Liver (tissue), 8 donors: ENCODE measurements at regions not wholly inside any gene's neighbourhood (a gene's known extent, or its start where the extent isn't known, plus 50 kb on each side); places are given as distances from the start of the nearest gene placed in this dataset.

ENCODE experiments used
- DNase-seq: peaks from one replicate; pipeline ENCODE4 v3.0.0-alpha.2; 2017; ENCODE audit warnings: low spot score
- H3K27ac ChIP-seq, 2 donors: one replicate each; pipeline ENCODE4 v1.7.0; 2013; ENCODE audit warnings: inconsistent platforms in 2 of 2, low read length in 2 of 2, control low read depth in 1 of 2, low read depth in 1 of 2, mild to moderate bottlenecking in 1 of 2
- H3K27me3 ChIP-seq, 4 donors: one replicate each; pipeline versions ENCODE4 v1.6.1 to v1.7.0; 2013; ENCODE audit warnings: low read length in 3 of 4, inconsistent platforms in 1 of 4, mild to moderate bottlenecking in 1 of 4, moderate library complexity in 1 of 4; ENCODE audit not compliant: control insufficient read depth in 4 of 4, insufficient read depth in 4 of 4
- H3K36me3 ChIP-seq, 4 donors: one replicate each; pipeline versions ENCODE4 v1.6.1 to v1.7.0; 2013; ENCODE audit warnings: low read length in 3 of 4, mild to moderate bottlenecking in 3 of 4, low read depth in 1 of 4, moderate library complexity in 1 of 4; ENCODE audit not compliant: control insufficient read depth in 4 of 4, insufficient read depth in 3 of 4
- H3K4me1 ChIP-seq, 4 donors: one replicate each; pipeline versions ENCODE4 v1.6.1 to v1.7.0; 2013; ENCODE audit warnings: low read length in 3 of 4, mild to moderate bottlenecking in 3 of 4, moderate library complexity in 1 of 4; ENCODE audit not compliant: control insufficient read depth in 4 of 4, insufficient read depth in 4 of 4
- H3K4me3 ChIP-seq, 3 donors: one replicate each; pipeline versions ENCODE4 v1.6.1 to v1.7.0; 2013; ENCODE audit warnings: low read length in 3 of 3, control low read depth in 1 of 3, low read depth in 1 of 3, mild to moderate bottlenecking in 1 of 3
- H3K9ac ChIP-seq, 2 donors: one replicate each; pipeline ENCODE4 v1.7.0; 2013; ENCODE audit warnings: low read length in 2 of 2, mild to moderate bottlenecking in 2 of 2, moderate library complexity in 2 of 2, control low read depth in 1 of 2, low read depth in 1 of 2
- H3K9me3 ChIP-seq, 4 donors: one replicate each; pipeline versions ENCODE4 v1.6.1 to v1.7.0; 2013; ENCODE audit warnings: low read length in 3 of 4; ENCODE audit not compliant: control insufficient read depth in 4 of 4
- EGR1 ChIP-seq, 2 donors: IDR thresholded peaks; 2 replicates each; pipeline ENCODE4 v1.6.1; 2016 to 2018; ENCODE audit warnings: antibody characterized with exemption in 2 of 2, low read depth in 2 of 2
- FOXA1 ChIP-seq: IDR thresholded peaks from 2 replicates; pipeline ENCODE4 v1.6.1; 2016; ENCODE audit warnings: antibody characterized with exemption
- GABPA ChIP-seq, 2 donors: IDR thresholded peaks in 1 of 2; conservative IDR thresholded peaks in 1 of 2; 2 replicates each; pipeline ENCODE4 v1.6.1; 2016; ENCODE audit warnings: antibody characterized with exemption in 2 of 2, mild to moderate bottlenecking in 1 of 2, moderate library complexity in 1 of 2
- HNF4A ChIP-seq, 2 donors: conservative IDR thresholded peaks; 2 replicates each; pipeline ENCODE4 v1.6.1; 2016; ENCODE audit warnings: antibody characterized with exemption in 2 of 2, mild to moderate bottlenecking in 2 of 2
- HNF4G ChIP-seq: IDR thresholded peaks from 2 replicates; pipeline ENCODE4 v1.6.1; 2016; ENCODE audit warnings: antibody characterized with exemption
- RAD21 ChIP-seq, 2 donors: IDR thresholded peaks; 2 replicates each; pipeline ENCODE4 v1.6.1; 2016; ENCODE audit warnings: antibody characterized with exemption in 2 of 2, mild to moderate bottlenecking in 2 of 2
- WGBS: extraction: QIAGEN DNeasy Blood & Tissue Kit; methylation state at CpG from one replicate; pipeline ENCODE4 v1.1.7; 2013; 5-methylcytosine and 5-hydroxymethylcytosine counted together
- TF ChIP-seq, protein P1 (sequence below): IDR thresholded peaks from 2 replicates; pipeline ENCODE4 v1.6.1; 2016; ENCODE audit warnings: antibody characterized with exemption
- TF ChIP-seq, protein P2 (sequence below): fragments of 150-350 bp; IDR thresholded peaks from 2 replicates; pipeline ENCODE4 v1.5.1; 2017; ENCODE audit warnings: improper control_type of control experiment, low read depth, low read length; ENCODE audit not compliant: missing input control
- TF ChIP-seq, protein P3 (sequence below): IDR thresholded peaks from 2 replicates; pipeline ENCODE4 v1.6.1; 2016; ENCODE audit warnings: antibody characterized with exemption
- TF ChIP-seq, protein P4 (sequence below): IDR thresholded peaks from 2 replicates; pipeline ENCODE4 v1.6.1; 2016; ENCODE audit warnings: antibody characterized with exemption, mild to moderate bottlenecking
- donor health status: healthy.
- donor health status: healthy.
- donor health status: healthy.
- donor health status: healthy.
- donor health status: healthy.

DNA sequence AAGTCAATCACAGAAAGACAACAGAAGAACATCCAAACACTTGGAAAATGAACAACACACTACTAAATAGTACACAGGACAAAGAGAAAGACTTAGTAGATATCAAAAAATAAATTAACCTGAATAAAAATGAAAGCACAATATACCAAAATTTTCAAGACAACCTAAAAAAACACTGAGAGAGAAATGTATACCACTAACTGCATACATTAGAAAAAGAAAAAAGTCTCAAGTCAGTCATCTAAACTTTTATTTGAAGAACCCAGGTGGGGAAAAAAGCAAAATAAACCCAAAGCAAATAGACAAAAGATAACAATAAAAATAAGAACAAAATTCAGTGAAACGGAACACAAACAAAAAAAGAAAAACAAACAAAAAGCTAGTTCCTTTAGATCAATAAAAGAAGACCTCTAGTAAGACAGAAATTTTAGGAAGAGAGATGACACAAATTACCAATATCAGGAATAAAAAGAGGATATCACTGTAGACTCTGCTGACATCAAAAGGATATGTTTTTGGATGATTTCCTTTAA, 172.8 kb downstream of the TRIM27 start:
- TF ChIP-seq, protein P1, sequence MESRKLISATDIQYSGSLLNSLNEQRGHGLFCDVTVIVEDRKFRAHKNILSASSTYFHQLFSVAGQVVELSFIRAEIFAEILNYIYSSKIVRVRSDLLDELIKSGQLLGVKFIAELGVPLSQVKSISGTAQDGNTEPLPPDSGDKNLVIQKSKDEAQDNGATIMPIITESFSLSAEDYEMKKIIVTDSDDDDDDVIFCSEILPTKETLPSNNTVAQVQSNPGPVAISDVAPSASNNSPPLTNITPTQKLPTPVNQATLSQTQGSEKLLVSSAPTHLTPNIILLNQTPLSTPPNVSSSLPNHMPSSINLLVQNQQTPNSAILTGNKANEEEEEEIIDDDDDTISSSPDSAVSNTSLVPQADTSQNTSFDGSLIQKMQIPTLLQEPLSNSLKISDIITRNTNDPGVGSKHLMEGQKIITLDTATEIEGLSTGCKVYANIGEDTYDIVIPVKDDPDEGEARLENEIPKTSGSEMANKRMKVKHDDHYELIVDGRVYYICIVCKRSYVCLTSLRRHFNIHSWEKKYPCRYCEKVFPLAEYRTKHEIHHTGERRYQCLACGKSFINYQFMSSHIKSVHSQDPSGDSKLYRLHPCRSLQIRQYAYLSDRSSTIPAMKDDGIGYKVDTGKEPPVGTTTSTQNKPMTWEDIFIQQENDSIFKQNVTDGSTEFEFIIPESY = no peak
- TF ChIP-seq GABPA (IDR thresholded peaks at IDR 0.05 in 1 of 2, conservative IDR thresholded peaks at IDR 0.05 in 1 of 2) (no peak), EGR1 (IDR thresholded peaks at IDR 0.05; ENCODE audit: low read depth in 2 of 2) (no peak), FOXA1 (no peak), HNF4A (conservative IDR thresholded peaks at IDR 0.05) (no peak), HNF4G (no peak)
- TF ChIP-seq, protein P2, sequence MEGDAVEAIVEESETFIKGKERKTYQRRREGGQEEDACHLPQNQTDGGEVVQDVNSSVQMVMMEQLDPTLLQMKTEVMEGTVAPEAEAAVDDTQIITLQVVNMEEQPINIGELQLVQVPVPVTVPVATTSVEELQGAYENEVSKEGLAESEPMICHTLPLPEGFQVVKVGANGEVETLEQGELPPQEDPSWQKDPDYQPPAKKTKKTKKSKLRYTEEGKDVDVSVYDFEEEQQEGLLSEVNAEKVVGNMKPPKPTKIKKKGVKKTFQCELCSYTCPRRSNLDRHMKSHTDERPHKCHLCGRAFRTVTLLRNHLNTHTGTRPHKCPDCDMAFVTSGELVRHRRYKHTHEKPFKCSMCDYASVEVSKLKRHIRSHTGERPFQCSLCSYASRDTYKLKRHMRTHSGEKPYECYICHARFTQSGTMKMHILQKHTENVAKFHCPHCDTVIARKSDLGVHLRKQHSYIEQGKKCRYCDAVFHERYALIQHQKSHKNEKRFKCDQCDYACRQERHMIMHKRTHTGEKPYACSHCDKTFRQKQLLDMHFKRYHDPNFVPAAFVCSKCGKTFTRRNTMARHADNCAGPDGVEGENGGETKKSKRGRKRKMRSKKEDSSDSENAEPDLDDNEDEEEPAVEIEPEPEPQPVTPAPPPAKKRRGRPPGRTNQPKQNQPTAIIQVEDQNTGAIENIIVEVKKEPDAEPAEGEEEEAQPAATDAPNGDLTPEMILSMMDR = no peak
- TF ChIP-seq, protein P3, sequence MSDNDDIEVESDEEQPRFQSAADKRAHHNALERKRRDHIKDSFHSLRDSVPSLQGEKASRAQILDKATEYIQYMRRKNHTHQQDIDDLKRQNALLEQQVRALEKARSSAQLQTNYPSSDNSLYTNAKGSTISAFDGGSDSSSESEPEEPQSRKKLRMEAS = no peak
- Histone ChIP-seq H3K9me3 (peaks cover 0 to 10% (median 3%) of the 10 kb centered on the region in 4 donors), H3K27ac (no peak overlapping the region), H3K36me3 (no peaks in the 10 kb centered on the region), H3K4me3 (no peak overlapping the region), H3K27me3 (peaks cover 0 to 7% (median 4%) of the 10 kb centered on the region in 4 donors), H3K9ac (no peak overlapping the region), H3K4me1 (no peaks in the 10 kb centered on the region)
- no peak for DNase-seq
- WGBS = 52% methylated on average over 1 of the region's 1 CpG

DNA sequence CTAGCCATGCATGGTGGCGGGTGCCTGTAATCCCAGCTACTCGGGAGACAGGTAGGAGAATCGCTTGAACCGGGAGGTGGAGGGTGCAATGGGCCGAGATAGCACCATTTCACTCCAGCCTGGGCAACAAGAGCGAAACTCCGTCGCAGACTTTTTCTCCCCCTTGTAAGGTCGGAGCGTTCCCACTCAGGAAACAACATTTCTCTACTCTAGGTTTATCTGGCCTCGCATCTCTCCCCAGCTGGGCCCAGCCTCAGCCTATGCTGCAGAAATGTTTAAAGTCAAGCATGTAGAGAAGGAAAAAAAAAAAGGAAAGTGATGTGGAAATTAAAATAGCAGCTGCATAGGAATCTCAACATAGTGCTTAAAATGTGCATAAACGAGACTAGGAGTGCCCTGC, 172.3 kb downstream of the TRIM27 start:
- no peaks in the 10 kb centered on the region for H3K4me1 ChIP-seq

More for the DNA sequence above, 172.3 kb downstream of the TRIM27 start:
- TF ChIP-seq, protein P1 = no peak
- TF ChIP-seq, protein P4, sequence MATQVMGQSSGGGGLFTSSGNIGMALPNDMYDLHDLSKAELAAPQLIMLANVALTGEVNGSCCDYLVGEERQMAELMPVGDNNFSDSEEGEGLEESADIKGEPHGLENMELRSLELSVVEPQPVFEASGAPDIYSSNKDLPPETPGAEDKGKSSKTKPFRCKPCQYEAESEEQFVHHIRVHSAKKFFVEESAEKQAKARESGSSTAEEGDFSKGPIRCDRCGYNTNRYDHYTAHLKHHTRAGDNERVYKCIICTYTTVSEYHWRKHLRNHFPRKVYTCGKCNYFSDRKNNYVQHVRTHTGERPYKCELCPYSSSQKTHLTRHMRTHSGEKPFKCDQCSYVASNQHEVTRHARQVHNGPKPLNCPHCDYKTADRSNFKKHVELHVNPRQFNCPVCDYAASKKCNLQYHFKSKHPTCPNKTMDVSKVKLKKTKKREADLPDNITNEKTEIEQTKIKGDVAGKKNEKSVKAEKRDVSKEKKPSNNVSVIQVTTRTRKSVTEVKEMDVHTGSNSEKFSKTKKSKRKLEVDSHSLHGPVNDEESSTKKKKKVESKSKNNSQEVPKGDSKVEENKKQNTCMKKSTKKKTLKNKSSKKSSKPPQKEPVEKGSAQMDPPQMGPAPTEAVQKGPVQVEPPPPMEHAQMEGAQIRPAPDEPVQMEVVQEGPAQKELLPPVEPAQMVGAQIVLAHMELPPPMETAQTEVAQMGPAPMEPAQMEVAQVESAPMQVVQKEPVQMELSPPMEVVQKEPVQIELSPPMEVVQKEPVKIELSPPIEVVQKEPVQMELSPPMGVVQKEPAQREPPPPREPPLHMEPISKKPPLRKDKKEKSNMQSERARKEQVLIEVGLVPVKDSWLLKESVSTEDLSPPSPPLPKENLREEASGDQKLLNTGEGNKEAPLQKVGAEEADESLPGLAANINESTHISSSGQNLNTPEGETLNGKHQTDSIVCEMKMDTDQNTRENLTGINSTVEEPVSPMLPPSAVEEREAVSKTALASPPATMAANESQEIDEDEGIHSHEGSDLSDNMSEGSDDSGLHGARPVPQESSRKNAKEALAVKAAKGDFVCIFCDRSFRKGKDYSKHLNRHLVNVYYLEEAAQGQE = no peak
- TF ChIP-seq, protein P2 = no peak
- TF ChIP-seq GABPA (IDR thresholded peaks at IDR 0.05 in 1 of 2, conservative IDR thresholded peaks at IDR 0.05 in 1 of 2) = no peak
- TF ChIP-seq RAD21 (IDR thresholded peaks at IDR 0.05) = no peak
- TF ChIP-seq HNF4G = no peak
- TF ChIP-seq, protein P3 = no peak
- Histone ChIP-seq H3K4me3 (no peak overlapping the region), H3K27me3 (peaks cover 0 to 7% (median 4%) of the 10 kb centered on the region in 4 donors), H3K9ac (no peak overlapping the region), H3K9me3 (peaks cover 0 to 10% (median 3%) of the 10 kb centered on the region in 4 donors), H3K36me3 (no peaks in the 10 kb centered on the region), H3K27ac (no peak overlapping the region)
- DNase-seq = no peak
- WGBS = 35% methylated on average over 12 of the region's 12 CpGs
